GM21528 (cell line): ENCODE measurements at regions not wholly inside any gene's neighbourhood (a gene's known extent, or its start where the extent isn't known, plus 50 kb on each side); places are given as distances from the start of the nearest gene placed in this dataset.

Experiments used
- ATAC-seq: cut with Tn5 transposase; IDR thresholded peaks from one replicate; pipeline ENCODE4 v1.9.1; 2021; ENCODE audit warnings: mild to moderate bottlenecking, moderate library complexity; ENCODE audit not compliant: unreplicated experiment, low FRiP score

GRCh38 chr5:4831325-4831724 is 308.8 kb upstream of the ADAMTS16 start:
- ATAC-seq, result no peak

GRCh38 chr5:4832471-4832870 is 307.7 kb upstream of the ADAMTS16 start:
- no peak for ATAC-seq

- ATAC-seq, result no peak
Observed at GRCh38 chr5:4833104-4833738, 306.9 kb upstream of the ADAMTS16 start.

GRCh38 chr5:4837489-4838058 is 302.6 kb upstream of the ADAMTS16 start:
- ATAC-seq, result no peak

DNA sequence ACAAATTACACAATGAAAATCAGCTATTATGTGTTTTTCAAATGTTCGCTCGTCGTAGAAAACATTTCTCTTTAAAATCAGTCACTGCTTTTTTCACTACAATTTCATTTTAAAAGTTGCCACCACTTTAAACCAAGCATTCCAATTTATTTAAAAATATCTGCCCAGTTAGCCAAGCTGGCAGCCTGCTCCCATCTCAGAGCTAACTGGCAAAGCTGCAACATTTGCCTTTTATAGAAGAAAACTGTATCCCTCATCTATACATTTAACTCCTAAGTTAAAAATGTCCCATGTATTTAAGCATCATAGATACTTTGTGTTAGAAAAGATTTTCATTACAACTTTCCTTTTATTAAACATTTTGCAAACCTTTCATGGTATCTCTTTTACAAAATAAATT is 294.9 kb upstream of the ADAMTS16 start:
- no peak for ATAC-seq

DNA sequence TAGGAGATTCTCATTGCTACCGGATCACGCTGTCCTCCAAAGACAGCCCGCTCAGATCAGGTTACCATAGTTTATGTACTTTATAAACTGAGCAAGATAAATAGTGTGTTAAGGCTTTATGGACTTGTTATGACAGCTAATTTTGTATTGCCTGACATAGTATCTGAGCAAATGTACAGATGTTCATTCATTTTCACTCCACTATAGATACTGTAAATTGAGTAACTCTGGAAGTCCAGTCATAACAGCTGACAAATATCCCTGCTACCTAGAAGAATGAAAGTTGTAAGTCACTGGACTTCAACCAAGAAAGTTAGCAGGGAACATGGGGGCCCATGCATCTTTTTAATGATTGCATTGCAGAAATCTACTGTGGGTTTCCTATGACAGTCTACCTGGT is 292.4 kb upstream of the ADAMTS16 start:
- ATAC-seq, result no peak

DNA sequence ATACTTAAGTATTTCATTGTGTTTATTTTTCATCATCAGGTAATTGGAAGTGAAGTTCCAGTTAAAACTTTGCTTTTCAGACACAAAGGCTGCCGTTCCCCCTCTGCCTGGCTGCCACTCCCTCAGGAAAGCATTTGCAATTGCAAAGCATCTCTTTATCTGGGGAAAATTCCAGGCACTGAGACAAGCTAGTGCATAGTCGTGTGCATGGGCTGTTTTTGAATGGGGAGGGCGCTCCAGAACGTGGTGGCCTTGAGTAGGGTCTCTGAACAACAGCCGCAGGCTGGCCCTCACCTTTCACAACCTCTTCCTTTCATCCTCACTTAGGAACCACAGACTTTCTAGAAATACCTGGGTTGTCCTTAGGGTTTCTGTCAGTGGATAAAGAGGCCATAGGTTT is 285.1 kb upstream of the ADAMTS16 start:
- ATAC-seq, result no peak

DNA sequence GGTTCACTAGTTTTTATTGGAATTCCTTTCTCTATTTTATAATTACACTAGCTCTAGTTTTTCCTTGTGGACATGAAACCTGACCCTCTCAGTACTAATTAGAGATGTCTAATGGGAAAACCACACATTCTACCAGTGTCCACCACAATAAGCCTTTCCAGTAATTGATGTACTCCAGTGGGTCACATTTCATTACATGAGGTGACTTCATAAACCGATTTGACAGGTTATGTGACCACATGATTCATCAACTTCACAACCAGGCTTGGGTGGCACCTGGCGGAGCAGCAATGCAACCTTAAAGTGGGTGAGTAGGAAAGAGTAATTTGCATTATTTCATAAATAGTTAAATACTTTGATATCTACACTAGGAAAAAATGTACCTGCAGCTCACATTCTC is 284.2 kb upstream of the ADAMTS16 start:
- ATAC-seq, result no peak

GRCh38 chr5:4857761-4858160 is 282.4 kb upstream of the ADAMTS16 start:
- ATAC-seq, result no peak

GRCh38 chr5:4859500-4860235 is 280.5 kb upstream of the ADAMTS16 start:
- ATAC-seq, result no peak

DNA sequence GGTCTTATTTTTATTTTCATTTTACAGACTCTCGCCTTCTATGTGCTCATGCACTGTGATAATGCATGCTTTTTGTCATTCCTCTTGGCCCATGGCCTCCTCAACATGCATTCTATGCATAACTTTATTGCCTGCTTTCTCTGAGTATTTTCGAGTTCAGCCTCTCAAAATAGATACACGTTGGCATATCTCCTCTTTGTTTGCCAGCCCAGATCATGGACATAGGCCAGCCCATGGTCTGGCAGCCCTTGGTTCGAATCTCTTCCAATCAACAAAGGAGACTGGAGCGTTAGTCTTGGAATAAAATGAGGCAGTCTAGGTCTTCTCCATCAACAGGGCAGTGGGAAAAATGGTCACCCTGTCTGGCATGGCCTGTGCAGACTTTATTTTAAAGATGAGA is 279.5 kb upstream of the ADAMTS16 start:
- ATAC-seq, result no peak

GRCh38 chr5:4862500-4862899 is 277.6 kb upstream of the ADAMTS16 start:
- ATAC-seq, result no peak

DNA sequence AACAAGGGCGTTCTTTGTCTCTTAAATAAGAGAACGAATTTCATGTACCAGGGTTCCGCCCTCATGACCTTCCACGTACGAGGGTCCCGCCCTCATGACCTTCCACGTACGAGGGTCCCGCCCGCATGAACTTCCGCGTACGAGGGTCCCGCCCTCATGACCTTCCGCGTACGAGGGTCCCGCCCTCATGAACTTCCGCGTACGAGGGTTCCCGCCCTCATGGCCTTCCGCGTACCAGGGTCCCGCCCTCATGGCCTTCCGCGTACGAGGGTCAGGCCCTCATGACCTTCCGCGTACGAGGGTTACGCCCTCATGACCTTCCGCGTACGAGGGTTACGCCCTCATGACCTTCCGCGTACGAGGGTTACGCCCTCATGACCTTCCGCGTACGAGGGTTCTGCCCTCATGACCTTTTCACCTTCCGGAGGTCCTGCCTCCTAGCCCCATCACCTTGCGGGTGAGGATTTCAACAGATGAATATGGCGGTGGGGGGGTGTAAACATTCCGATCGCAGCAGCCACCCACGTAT is 273.9 kb upstream of the ADAMTS16 start:
- ATAC-seq, result no peak

GRCh38 chr5:4866817-4867216 is 273.3 kb upstream of the ADAMTS16 start:
- no peak for ATAC-seq

DNA sequence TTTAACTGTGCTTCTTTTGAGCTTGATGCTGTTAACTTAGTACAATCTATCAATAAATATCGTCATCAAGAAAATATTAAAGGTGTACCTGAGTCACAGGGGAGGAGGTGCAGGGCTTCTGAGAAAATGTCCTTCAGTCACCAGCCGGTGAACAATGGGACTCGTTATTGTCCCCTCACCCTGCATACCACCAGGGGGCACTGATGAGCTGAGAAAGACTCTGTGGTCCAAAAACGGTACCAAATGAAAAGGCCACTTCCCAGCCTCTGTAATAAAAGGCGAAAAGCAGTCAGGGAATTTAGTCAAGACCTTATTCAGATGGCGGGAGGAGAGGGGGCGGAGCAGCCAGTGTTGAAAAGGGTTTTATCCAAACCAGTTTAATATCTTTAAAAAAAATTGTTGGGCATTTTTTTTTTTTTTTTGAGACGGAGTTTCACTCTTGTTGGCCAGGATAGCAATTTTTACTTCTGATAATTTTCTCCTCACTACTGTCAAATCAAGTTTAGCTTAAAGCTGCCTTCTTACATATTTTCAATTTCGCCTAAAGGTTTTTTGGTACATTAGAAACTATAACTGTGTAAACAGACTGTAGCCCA is 271.9 kb upstream of the ADAMTS16 start:
- no peak for ATAC-seq

- ATAC-seq, result no peak
Observed at GRCh38 chr5:4873652-4874051, 266.5 kb upstream of the ADAMTS16 start.

DNA sequence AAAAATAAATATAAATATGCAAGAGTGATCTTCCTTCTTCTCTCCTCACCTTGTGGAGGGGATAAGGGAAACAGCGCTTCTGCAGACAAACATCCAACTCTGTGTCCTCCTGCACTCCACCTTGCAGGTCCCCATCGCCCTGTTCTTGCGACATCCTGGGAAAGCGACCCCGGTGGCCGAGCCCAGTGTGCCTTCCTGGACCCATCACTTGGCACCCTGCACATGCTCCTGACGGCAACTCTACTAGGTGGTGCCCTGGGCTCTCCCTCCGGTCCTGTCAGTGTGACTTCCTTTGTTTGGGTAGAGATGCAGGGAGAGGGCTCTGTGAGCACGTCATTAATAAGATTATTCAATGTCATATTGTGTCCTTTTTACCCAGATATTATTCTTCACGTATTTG is 266.0 kb upstream of the ADAMTS16 start:
- no peak for ATAC-seq

DNA sequence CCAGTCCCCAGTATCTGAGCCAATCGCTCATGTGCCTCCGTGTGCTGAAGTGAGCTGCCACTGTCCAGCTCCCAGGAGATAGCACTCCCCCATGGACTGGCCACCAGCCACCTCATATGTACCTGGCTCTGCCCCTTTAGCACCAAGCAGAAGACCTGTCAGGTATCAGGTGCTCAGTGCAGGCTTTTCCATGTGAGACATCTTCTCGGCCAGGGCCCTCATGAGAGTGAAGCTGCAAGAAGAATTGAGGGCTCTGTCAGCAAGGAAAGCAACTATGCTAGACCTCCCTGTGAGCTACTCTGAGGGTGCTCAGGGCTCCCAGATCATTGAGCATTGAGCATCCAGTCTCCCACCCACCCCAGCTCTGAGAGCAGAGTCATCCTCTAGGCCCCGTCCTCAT is 264.2 kb upstream of the ADAMTS16 start:
- ATAC-seq, result no peak

- ATAC-seq, result no peak
Observed at GRCh38 chr5:4876804-4877203, 263.3 kb upstream of the ADAMTS16 start.

GRCh38 chr5:4877579-4877978 is 262.6 kb upstream of the ADAMTS16 start:
- ATAC-seq, result no peak

- ATAC-seq, result no peak
Observed at GRCh38 chr5:4879075-4879474, 261.1 kb upstream of the ADAMTS16 start.
